HCT116 (cell line): ENCODE measurements at regions not wholly inside any gene's neighbourhood (a gene's known extent, or its start where the extent isn't known, plus 50 kb on each side); places are given as distances from the start of the nearest gene placed in this dataset.

ENCODE experiments used
- ATF3 ChIP-seq: IDR thresholded peaks from 2 replicates; pipeline ENCODE4 v1.6.1; 2012
- CTCF ChIP-seq, 3 experiments: fragments of 200-600 bp in 1 of 3; sonication (generic) in 1 of 3; IDR thresholded peaks in 2 of 3; conservative IDR thresholded peaks in 1 of 3; 2 replicates each; pipeline ENCODE4 v1.5.1; 2012 to 2017; ENCODE audit warnings: low read depth in 2 of 3, low read length in 2 of 3, antibody characterized with exemption in 1 of 3, borderline replicate concordance in 1 of 3, control low read depth in 1 of 3, mild to moderate bottlenecking in 1 of 3, mixed read lengths in 1 of 3, mixed run types in 1 of 3, moderate library complexity in 1 of 3; ENCODE audit not compliant: insufficient read depth in 1 of 3
- JUND ChIP-seq: IDR thresholded peaks from 2 replicates; pipeline ENCODE4 v1.6.1; 2012
- POLR2A ChIP-seq: IDR thresholded peaks from 2 replicates; pipeline ENCODE4 v1.7.0; 2011; ENCODE audit warnings: borderline replicate concordance; ENCODE audit not compliant: insufficient read depth, insufficient read length; ENCODE audit errors: extremely low read depth
- POLR2AphosphoS5 ChIP-seq: IDR thresholded peaks from 2 replicates; pipeline ENCODE4 v1.6.1; 2011; ENCODE audit warnings: mild to moderate bottlenecking, low read depth, low read length, moderate library complexity
- REST ChIP-seq: IDR thresholded peaks from 2 replicates; pipeline ENCODE4 v1.6.1; 2012; ENCODE audit warnings: low read depth
- SP1 ChIP-seq: IDR thresholded peaks from 2 replicates; pipeline ENCODE4 v1.6.1; 2012; ENCODE audit warnings: low read depth
- TCF7L2 ChIP-seq: IDR thresholded peaks from 2 replicates; pipeline ENCODE4 v1.7.0; 2011; ENCODE audit warnings: borderline replicate concordance, inconsistent platforms; ENCODE audit not compliant: insufficient read depth, insufficient read length; ENCODE audit errors: extremely low read depth
- YY1 ChIP-seq: IDR thresholded peaks from 2 replicates; pipeline ENCODE4 v1.6.1; 2011; ENCODE audit warnings: low read length, low read depth, moderate library complexity, mild to moderate bottlenecking; ENCODE audit not compliant: insufficient replicate concordance; ENCODE audit errors: extremely low read depth
- ZBTB33 ChIP-seq: IDR thresholded peaks from 2 replicates; pipeline ENCODE4 v1.6.1; 2011; ENCODE audit warnings: mild to moderate bottlenecking, low read length, moderate library complexity; ENCODE audit not compliant: insufficient replicate concordance; ENCODE audit errors: extremely low read depth
- ZNF274 ChIP-seq: fragments of 200-500 bp; sonication (Bioruptor generic); IDR thresholded peaks from 2 replicates; pipeline ENCODE4 v1.6.1; 2014; ENCODE audit warnings: mild to moderate bottlenecking, low read depth, low read length, inconsistent platforms

- TF ChIP-seq POLR2AphosphoS5 (no peak), CTCF (IDR thresholded peaks at IDR 0.05 in 2 of 3, conservative IDR thresholded peaks at IDR 0.05 in 1 of 3; ENCODE audit: borderline replicate concordance in 1 of 3, insufficient read depth in 1 of 3, low read depth in 2 of 3, low read length in 2 of 3) (no peak), POLR2A (no peak), ATF3 (no peak), REST (no peak), SP1 (no peak), TCF7L2 (no peak), JUND (no peak), YY1 (no peak), ZBTB33 (no peak), ZNF274 (no peak)
Measured at GRCh38 chr6:139582956-139583355, 208.5 kb upstream of the CITED2 start.
